Activated CD4-positive, alpha-beta T cell treated with anti-CD3 and anti-CD28 coated beads for 48 hours (primary cell): ENCODE measurements at regions not wholly inside any gene's neighbourhood (a gene's known extent, or its start where the extent isn't known, plus 50 kb on each side); places are given as distances from the start of the nearest gene placed in this dataset.
"Not testable (repeated sequence)": the region's sequence is repeated elsewhere in the genome, so short reads cannot be mapped to it uniquely, and the experiment has no call there.

Experiments used
- DNase-seq: peaks from one replicate; pipeline ENCODE4 v3.0.0-alpha.2; 2020

DNA sequence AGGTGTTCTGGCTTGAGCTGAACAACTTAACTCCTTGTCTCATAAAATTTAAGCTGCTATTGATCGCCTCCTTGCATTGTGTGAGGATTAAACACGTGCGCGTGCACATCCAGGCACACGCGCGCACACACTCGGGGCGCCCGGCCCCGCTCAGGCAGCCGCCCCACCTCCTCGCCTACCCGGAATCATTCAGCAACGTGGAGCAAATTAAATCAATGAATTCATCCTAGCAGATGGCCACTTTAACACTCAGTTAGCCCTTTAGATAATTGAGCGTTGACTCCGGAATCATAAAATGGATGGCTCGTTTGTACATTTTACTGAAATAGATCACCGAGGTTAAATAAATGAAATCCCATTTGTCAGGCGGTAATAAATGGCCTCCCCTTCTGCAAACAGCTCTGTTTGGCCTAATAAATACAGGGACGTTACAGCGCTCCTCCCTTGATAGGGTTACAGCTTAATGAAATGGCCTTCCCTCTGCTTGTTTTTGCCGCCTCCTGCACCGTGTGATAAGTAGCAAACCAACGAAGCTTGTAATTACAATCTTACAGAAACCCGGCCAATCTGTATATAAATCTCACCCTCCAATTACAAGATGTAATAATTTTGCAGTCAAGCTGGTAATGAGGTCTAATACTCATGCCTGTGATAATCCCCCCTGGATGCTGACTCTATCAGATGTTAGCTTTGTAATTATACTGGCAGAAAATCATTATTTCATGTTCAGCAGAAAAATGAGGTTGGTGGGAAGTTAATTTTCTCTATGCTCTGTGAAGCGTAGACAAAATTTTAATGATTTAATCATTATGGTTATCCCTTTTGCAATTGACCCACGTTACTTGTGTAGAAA is 229.7 kb upstream of the IRX4 start:
- DNase-seq: no peak

DNA sequence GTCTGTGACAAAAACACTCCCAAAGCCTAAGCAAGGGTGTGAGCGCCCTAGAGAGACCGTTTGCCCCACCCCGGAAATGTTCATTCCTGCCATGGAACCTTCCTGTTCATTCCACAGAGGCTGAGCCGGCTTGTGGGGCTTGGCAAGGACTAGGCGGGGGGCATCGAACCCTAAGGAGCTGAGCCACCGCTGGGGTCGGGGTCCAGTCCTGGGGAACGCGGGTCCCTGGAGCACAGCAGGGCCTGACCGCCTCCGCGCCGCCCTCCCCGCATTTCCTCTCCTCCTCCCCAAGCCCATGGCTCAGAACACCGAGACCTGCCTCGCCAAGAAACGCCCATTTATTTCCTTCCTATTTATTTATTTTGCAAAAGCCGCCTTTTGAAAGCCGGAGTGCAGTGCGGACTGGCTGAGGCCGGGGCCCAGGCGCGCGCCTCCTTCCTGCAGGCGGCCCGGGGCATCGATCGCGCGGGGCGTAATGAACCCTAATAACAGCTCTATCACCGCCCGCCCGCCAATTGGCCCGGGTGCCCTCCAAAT is 228.9 kb upstream of the IRX4 start:
- no peak for DNase-seq

DNA sequence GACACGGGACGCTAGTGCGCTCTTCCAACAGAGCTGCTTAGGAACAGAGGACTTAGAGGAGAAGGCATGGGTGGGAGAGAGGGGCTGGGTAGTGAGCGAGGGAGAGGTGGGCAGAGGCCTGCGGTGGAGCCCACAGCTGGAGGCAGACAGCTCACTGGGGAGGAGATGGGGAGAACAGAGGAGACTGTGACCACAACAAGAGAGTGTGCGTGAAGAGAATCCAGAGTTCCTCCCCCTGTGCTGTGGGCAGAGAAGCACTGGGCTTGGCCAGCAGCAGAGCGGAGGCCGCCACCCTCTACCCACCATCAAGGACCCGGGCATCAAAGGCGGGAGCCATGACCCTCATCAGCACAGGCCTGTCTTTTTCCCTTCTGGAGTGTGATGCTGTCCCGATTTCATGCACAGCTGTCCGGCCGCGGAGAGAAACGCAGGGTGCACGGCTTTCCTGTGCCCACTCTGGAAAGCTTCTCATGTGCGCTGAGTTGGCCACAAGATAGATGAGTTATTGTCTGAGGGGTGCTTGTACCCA is 228.3 kb upstream of the IRX4 start:
- DNase-seq: no peak

DNA sequence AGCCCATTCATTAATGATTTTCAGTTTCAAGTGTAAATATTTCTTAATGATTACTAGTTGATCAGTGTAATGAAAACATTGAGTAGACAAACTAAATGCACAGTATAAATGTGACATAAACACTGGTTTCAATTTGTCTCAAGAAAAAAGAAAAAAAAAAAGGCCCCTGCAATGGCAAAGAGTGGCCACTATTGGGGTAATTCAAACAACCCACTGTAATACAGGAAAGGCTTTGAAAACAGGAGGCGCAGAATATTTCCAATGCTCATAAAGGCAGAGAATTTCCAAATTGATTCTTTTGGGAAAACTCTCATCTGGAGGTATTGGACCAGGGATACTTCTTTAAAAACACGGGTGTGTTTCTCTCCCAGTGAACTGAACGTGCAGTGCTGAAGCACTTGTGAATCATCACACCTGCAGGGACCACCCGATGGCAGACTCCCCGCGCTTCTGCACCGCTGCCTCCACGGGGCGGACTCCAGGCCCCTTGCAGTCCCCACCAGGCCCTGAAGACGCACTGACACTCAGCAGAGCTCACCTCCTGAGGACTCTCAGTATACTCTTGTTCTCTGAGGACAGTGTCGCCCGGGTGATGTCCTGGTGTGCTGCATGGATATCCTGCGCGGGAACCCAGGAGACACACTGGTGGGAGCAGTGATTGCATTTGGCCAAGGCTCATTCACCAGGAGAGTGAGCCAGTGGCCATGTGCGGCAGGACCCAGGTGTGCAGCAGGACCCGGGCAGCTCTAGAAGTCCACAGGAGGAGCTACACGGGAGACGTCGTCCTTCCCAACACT is 227.6 kb upstream of the IRX4 start:
- no peak for DNase-seq

DNA sequence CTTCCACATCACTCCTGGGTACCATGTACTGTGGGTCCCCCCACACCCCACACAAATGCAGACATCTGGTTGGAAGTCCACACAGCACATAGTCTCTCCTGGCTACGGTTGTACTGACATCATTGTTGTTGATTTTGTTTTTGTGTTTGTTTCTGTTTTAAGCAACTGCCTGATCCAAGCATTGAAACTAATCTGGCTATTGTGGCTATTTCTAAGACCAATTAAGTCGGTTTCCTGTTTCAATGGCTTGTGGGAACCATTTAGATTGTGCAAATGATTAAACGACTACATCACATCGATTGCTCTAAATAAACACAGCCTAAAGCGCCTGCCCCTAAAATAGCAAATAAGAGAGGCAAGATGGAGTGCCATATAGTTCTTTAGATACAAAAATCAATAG is 226.8 kb upstream of the IRX4 start:
- no peak for DNase-seq

DNA sequence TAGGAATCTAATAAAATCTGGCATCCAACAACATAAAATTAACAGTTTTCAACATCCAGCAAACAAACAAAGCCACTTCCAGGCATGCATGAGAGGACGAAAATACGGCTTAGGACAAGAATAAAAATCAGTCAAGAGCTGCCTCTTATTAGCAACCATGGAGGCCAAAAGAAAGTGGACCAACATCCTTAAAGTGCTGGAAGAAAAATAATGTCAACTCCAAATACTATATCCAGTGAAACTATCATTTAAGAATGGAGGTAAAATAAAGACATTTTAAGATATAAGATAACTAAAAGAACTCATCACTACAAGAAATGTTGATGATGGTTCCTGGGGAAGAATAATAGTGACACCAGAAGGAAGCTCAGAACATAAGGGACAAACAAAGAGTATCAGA is 224.0 kb upstream of the IRX4 start:
- DNase-seq: no peak

DNA sequence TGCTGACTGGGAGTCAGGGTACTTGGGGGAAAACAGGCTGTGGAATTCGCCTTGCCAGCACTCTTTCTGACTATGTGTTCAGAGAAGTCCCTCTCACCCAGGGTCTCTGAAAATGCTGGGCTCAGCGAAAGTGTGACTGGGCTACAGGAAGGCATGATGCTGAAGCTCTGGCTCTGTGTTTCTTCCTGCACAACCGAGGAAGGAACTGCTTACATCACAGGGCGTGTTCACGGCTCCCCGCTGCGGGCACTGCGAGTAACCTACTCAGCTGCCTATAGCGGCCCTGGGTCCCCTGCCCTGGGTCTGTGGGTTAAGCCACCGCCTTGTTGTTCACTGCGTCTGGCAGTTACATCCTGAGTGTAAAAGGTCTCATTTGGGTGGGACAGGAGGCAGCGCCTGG is 222.4 kb upstream of the IRX4 start:
- no peak for DNase-seq

DNA sequence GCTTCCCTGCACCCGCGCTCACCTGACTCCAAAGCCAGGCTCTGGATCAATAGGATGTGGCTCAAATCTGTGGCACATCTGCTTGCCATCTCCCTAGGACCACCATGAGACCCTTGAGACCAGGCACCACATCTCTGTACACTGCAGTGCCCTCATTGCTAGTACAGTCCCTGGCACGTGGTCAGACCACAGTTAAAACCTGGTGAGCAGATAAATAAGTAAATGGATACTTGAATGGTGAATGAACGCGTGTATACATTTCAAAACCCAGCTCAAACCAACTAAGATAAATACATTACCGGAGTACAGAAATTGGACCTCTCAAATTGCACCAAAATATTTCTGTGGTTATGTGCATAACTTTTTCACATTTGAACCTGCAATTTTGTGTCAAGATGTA is 221.2 kb upstream of the IRX4 start:
- no peak for DNase-seq

DNA sequence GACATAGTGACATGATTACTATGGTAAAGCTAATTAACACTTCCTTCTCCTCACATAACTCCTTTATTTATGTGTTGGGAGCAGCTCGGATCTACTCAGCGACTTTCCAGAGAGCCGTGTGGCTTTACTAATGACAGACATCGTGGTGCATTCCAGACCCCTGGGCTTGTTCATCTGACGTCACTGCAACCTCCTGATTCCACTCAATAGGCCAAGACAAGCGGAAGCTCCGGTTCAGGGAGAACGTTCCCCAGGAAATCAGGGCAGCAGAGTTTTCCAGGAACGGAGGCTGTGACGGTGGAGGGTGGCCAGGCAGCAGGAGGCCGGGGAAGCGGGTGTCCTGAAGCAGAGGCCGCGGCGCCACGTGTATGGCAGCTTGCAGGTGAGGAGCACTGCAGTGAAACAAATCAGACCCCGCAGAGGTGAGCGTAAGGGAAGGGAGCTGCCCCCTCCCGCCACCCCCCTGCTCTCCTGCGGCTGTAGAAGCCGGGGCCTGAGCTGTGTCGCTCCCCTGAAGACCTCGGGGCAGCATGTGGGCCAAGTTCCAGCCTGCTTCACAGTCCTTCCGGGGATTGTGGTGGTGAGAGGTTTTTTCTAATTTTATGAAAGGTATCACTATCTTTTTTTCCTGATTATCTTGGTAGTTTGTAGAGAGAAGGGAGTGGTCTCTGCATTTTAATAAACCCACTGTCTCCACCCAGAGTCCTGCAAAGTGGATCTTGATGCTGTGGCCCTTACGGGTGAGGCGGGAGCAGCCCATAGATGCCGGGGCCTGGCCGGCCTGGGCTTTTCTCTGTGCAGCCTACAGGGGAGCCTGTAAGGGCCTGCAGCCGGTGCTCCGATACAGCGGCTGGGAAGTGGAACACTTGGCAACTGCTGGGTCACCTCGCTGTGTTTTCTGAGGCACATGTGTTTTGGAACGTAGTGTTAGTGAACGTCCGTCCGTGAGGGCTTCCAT is 220.4 kb upstream of the IRX4 start:
- DNase-seq: no peak

DNA sequence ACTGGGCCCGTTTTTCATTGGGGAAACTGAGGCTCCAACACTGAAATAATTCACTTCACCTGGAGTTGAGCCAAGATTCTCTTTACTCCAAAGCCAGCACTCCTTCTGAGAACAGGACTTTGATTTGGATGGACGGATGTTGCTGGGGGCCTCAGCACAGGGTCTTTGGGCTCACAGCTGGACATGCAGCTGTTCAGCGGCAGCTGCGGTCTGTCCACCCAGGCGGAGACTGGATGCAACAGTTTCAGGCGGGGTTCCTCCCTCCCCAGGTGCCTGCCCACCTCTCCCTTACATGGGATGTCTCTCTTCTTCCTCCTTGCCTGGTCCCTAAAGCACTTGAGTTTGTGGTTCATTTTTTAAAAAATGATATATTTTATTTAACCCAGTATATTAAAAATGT is 219.0 kb upstream of the IRX4 start:
- no peak for DNase-seq

DNA sequence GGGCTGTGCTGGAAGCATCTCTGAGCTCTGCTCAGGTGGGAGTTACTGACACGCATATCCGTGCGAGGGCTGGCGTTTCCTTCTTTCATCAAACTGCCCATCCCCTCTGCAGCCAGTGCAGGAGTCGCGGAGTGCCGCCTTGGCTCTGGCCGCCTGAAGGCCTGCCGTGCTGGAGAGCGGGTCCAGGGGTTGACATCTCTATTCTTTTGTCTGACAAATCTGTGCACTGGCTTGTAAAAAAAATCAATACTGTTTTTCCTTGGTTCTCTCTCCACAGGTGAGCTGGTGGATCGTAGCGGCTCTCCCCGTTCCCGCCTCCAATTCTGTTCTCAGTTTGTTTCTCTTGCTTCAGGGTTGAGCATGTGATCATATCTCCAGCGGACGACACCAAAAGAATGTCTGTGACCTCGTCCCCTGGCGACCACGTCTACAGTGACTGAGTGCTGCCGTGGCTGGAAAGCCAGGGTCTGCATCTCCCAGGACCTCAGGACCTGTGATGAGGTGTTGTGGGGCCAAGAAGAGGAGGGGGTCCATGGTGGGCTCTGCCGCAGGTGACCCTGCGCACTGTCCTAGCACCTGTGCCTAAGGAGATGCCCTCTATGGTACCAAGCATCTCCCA is 214.3 kb upstream of the IRX4 start:
- DNase-seq: no peak

DNA sequence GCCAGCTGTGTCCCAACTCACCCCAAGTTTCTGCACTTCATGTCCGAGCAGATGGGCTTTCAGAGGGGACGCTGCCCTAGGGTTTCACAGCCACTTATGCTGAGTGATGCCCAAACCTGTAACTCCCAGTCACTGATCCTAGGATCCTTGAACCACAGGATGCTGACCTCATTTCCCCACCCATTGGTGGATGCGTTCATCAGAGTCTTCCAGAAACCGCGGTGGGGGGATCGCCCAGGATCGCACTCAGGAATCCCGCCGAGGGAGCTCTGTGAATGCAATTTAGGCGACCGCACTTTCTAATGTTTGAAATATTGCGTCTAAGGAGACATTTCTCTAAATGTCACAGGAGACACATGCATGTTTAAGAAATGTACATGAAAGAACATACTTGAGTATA is 212.3 kb upstream of the IRX4 start:
- no peak for DNase-seq

DNA sequence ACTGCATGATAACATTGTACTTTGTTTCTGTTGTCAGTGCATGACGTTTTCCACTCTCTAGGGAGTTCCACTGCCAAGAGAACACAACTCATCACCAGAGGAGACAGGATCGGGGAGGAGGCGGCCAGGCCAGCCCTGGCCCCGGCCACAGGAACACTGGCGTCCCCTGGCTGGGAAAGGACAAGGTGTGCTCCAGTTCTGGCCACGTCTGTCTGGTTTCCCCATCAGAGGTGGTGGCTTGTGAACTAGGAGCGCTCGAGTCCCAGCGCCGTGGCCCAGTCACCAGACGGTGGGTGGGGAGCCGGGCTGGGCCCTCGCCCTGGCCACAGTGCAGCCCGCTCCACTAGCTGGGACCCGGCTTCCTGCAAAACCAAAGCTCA is 211.9 kb upstream of the IRX4 start:
- DNase-seq: no peak

DNA sequence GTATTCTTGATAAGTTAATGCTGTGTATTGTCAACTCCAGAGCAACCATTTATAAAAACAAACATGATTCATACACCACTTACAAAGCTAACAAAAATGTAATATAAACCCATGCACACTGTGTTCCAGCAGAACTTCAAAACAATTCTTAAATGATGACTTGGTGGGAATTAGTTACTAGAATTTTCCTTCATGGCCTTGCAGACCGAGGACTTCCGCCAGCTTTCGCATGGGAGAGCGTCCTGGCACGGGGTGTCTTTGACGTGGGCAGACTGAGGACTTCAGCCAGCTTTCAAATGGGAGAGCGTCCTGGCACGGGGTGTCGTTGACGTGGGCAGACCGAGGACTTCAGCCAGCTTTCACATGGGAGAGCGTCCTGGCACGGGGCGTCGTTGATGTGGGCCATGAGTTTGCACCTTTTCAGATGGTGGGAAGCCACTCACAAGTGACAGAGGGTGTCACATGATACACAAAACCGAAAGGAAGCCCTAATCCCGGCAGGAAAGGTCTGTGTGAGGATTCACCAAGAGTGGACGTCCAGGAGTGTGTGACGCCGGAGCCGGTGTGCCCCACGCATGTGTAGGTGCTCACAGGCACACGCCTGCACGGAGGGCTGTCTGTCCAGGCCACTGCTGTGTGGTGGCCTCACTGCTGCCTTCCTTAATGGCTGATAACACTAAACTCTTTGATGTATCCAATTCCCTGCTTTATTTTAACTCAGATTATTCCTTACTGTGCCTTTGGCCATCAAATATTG is 211.3 kb upstream of the IRX4 start:
- no peak for DNase-seq

DNA sequence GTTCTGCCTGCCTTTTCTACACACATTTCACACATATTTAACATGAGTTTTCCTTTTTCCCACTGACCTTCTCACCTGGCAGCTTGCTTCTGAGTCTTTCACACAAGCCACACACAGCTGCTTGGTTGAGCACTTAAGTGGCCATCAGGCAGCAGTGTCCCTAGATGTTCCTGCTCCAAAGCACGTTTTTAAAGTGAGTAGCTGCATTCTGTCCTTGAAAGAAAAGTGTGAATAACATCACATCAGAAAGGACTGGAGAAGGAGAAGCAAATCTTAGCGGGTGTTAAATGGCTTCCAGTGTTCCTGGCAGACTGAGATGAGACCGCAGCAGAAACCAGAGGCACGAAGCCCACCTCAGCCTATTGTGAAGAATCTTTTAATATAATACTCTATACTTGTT is 209.2 kb upstream of the IRX4 start:
- no peak for DNase-seq

DNA sequence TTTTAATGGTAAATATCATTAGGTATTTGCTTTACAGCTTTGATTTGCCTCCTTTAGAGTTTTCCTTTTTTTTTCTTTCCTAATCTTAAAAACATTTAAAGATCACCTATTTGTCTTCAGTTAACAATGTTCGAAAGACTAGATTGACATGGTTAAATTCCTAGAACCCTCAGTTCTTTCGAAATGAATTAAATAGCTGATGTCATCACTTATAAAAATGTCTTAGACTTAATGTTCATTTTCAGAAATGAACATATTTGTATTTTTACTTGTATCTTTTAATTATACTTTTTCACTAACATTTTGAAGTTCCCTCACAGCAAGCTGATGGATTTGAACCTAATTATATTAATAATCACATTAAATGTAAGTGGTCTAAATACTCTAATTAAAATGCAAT is 205.3 kb upstream of the IRX4 start:
- no peak for DNase-seq

DNA sequence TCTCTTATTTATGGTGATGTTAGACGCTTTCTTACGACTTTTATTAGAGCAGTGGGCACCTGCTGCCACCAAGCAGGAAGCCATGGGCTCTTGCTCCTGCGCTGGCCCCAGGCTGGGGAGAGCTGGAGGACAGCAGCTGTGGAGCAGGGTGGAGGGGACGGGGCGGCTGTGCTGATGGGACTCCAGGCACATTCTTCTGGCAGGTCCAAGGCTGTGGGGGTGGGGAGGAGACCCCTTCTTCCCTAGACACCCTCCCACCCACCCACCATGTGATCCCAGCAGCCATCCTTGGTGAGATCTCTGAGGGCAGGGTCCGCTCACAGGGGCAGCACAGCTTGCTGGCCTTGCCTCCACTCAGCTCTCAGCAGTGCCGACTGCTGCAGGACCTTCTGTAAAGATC is 192.6 kb upstream of the IRX4 start:
- no peak for DNase-seq

DNA sequence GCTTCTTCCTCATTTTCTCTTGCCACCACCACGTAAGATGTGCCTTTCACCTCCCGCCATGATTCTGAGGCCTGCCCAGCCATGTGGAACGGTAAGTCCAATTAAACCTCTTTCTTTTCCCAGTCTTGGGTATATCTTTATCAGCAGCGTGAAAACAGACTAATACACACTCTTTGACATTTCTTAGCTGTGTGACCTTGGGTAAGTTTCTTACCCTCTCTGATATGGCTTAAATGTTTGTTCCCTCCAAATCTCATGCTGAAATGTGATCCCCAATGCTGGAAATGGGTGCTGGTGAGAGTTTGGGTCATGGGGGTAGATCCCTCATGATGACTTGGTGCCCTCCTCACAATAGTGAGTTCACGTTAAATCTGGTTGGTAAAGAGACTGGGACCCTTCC is 188.8 kb upstream of the IRX4 start:
- DNase-seq: no peak

DNA sequence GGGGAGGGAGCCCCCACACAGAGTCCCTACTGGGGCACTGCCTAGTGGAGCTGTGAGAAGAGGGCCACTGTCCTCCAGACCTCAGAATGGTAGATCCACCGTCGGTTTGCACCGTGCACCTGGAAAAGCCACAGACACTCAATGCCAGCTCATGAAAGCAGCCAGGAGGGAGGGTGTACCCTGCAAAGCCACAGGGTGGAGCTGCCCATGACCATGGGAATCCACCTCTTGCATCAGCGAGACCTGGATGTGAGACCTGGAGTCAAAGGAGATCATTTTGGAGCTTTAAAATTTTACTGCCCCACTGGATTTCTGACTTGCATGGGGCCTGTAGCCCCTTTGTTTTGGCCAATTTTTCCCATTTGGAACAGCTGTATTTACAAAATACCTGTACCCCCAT is 188.1 kb upstream of the IRX4 start:
- DNase-seq: not testable (repeated sequence)

DNA sequence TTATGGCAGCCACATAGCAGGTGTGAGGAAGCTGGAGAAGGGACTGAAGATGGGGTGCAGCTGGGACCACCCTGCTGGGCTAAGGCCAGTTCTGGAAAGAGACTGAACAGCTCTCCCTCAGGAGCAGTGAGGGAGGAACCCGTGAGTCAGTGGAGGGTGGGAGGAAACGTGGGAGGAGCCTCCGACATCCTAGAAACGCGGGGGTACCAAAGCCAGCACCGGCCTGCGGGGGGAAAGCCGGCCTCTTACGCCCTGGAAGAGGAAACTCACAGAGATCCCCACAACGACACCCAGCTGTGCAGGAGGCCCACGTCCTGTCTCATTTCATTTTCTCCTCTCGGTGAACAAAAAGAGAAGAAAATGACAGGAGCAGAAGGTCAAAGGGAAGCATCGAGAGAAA is 185.8 kb upstream of the IRX4 start:
- DNase-seq: no peak

DNA sequence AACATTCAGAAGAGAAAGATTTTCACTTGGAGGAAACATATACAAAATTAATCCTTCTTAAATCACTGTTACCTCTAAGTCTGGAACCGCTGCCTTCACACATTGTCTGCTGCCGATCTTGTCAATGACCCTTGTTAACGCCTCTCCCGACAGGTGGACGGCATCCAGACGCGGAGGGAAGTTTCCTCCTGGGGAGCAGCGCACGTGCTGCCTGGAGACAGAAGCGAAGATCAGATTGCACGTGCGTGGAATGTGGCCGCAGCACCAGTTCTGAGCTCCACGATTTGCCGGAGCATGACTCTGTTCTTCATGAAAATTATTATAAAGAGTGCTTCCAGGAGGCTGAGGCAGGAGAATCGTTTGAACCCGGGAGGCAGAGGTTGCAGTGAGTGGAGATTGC is 183.6 kb upstream of the IRX4 start:
- DNase-seq: no peak

DNA sequence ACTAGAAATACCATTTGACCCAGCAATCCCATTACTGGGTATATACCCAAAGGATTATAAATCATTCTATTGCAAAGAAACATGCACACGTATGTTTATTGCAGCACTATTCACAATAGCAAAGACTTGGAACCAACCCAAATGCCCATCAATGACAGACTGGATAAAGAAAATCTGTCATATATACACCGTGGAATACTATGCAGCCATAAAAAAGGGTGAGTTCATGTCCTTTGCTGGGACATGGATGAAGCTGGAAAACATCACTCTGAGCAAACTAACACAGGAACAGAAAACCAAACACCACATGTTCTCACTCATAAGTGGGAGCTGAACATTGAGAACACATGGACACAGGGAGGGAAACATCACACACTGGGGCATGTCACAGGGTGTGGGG is 180.7 kb upstream of the IRX4 start:
- DNase-seq: not testable (repeated sequence)
